ENCODE measurements at regions not wholly inside any gene's neighbourhood (a gene's known extent, or its start where the extent isn't known, plus 50 kb on each side); places are given as distances from the start of the nearest gene placed in this dataset.

DNA sequence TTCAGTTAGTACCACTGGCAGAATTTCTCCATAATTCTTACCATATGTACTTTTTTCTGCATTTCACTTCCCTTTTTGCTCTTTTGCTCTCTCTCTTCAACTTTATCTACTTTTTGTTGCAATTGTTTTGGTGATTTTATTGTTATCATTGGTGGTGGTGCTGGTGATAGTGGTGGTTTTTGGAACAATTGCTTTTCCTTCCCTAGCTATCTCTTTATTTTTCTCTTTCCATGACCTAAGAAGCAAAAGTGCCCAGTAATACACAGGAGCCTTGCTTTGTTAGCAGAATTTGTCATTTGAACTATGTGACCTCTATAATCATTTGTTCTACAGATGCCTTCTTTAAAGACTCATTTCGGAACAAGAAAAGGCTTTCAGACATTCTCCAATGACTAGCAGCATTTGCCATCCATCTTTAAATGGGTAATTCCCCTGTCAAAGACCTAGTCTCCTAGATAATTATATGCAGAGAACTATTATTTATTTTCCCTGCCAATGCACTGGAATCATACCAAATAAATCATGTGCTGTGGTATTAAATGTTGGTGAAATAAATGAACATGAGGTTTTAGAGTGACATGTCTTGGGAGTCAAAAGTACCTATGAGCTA is 154.5 kb downstream of the GASK1B start:
- no peaks in the 10 kb centered on the region for H3K4me1 ChIP-seq (ENCODE audit: control insufficient read depth in 2 of 2, insufficient read depth in 2 of 2, low read length in 2 of 2)
- no peak overlapping the region for H2AFZ ChIP-seq (ENCODE audit: insufficient read depth, low read depth, low read length, poor library complexity, severe bottlenecking)
- no peak overlapping the region for H3K27ac Mint-ChIP-seq

DNA sequence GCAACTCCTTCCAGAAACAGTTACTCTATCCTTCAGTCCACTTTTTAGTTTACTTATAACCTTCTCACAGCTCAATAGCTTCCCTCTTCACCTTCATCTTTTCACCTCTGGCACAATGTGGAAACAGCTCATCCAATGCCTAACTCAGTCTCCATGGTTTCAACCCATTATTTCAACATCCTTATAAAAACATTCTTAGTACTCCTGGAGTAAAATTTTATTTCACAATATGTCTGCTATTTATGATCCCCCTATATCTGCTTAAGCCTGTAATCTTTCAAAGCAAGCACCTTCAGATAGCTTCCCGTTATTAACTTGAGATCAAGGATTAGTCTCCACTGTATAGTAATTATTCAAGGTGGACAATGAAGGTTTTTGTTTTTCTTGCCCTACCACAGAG is 156.3 kb downstream of the GASK1B start:
- H3K9me3 Mint-ChIP-seq (ENCODE audit: insufficient read depth): no peaks in the 10 kb centered on the region
- H3K4me2 ChIP-seq (replicated peaks; ENCODE audit: low read depth, low read length, poor library complexity, severe bottlenecking): no peak overlapping the region

More for the DNA sequence above, 154.5 kb downstream of the GASK1B start:
- WGBS (ENCODE audit: insufficient coverage): no CpG with 5 or more reads among the region's 1 CpG
- H3K4me3 Mint-ChIP-seq: no peak overlapping the region
- no peaks in the 10 kb centered on the region for H3K9me3 Mint-ChIP-seq (ENCODE audit: insufficient read depth)
- H3K9me3 ChIP-seq (ENCODE audit: control extremely low read depth in 1 of 3, control insufficient read depth in 2 of 3, insufficient read depth in 1 of 3, low read length in 2 of 3): no peaks in the 10 kb centered on the region
- no peaks in the 10 kb centered on the region for H4K20me1 ChIP-seq (ENCODE audit: control insufficient read depth, insufficient read depth, low read length, poor library complexity, severe bottlenecking)
- H3K4me2 ChIP-seq (replicated peaks; ENCODE audit: low read depth, low read length, poor library complexity, severe bottlenecking): no peak overlapping the region
- H3K27me3 ChIP-seq (replicated peaks in 1 of 4; ENCODE audit: control extremely low read depth in 1 of 4, control insufficient read depth in 3 of 4, insufficient read depth in 4 of 4, low read length in 3 of 4): no peaks in the 10 kb centered on the region
- no peaks in the 10 kb centered on the region for H3K79me2 ChIP-seq (ENCODE audit: control insufficient read depth, insufficient read depth, low read length)
- no peak for TF ChIP-seq EZH2 (IDR thresholded peaks at IDR 0.05; ENCODE audit: borderline replicate concordance, insufficient read depth, low read depth, low read length, poor library complexity, severe bottlenecking)
- no peak for TF ChIP-seq CTCF (IDR thresholded peaks at IDR 0.05)
- no peak overlapping the region for H3K27ac ChIP-seq (ENCODE audit: low read length in 2 of 2)
- no peaks in the 10 kb centered on the region for H3K27me3 Mint-ChIP-seq
- intact Hi-C loops (cut with micrococcal nuclease): no loop called here
- ATAC-seq (ENCODE audit: low read depth): no peak
- H3K4me1 Mint-ChIP-seq: no peaks in the 10 kb centered on the region
- H3K9ac ChIP-seq (ENCODE audit: low read length): no peak overlapping the region
- CTCF ChIA-PET: no interaction called here
- POLR2A ChIA-PET: no interaction called here
- no peaks in the 10 kb centered on the region for H3K36me3 ChIP-seq (replicated peaks in 1 of 2; ENCODE audit: control extremely low read depth in 1 of 2, control insufficient read depth in 1 of 2, extremely low read depth in 1 of 2, insufficient read depth in 2 of 2, low read length in 1 of 2)
- DNase-seq: no peak
- no peak overlapping the region for H3K4me3 ChIP-seq (ENCODE audit: control extremely low read depth in 1 of 5, extremely low read depth in 1 of 5, insufficient read depth in 1 of 5, low read depth in 2 of 5, low read length in 4 of 5)

More for the DNA sequence above, 156.3 kb downstream of the GASK1B start:
- no peak for TF ChIP-seq EZH2 (IDR thresholded peaks at IDR 0.05; ENCODE audit: borderline replicate concordance, insufficient read depth, low read depth, low read length, poor library complexity, severe bottlenecking)
- TF ChIP-seq CTCF (IDR thresholded peaks at IDR 0.05): no peak
- no peaks in the 10 kb centered on the region for H3K4me1 Mint-ChIP-seq
- Histone ChIP-seq H3K4me1 (ENCODE audit: control insufficient read depth in 2 of 2, insufficient read depth in 2 of 2, low read length in 2 of 2) (no peaks in the 10 kb centered on the region), H4K20me1 (ENCODE audit: control insufficient read depth, insufficient read depth, low read length, poor library complexity, severe bottlenecking) (no peaks in the 10 kb centered on the region), H3K27me3 (replicated peaks in 1 of 4; ENCODE audit: control extremely low read depth in 1 of 4, control insufficient read depth in 3 of 4, insufficient read depth in 4 of 4, low read length in 3 of 4) (no peaks in the 10 kb centered on the region), H3K9ac (ENCODE audit: low read length) (no peak overlapping the region), H2AFZ (ENCODE audit: insufficient read depth, low read depth, low read length, poor library complexity, severe bottlenecking) (no peak overlapping the region), H3K27ac (ENCODE audit: low read length in 2 of 2) (no peak overlapping the region), H3K4me3 (ENCODE audit: control extremely low read depth in 1 of 5, extremely low read depth in 1 of 5, insufficient read depth in 1 of 5, low read depth in 2 of 5, low read length in 4 of 5) (no peak overlapping the region), H3K79me2 (ENCODE audit: control insufficient read depth, insufficient read depth, low read length) (no peaks in the 10 kb centered on the region), H3K9me3 (ENCODE audit: control extremely low read depth in 1 of 3, control insufficient read depth in 2 of 3, insufficient read depth in 1 of 3, low read length in 2 of 3) (no peaks in the 10 kb centered on the region), H3K36me3 (replicated peaks in 1 of 2; ENCODE audit: control extremely low read depth in 1 of 2, control insufficient read depth in 1 of 2, extremely low read depth in 1 of 2, insufficient read depth in 2 of 2, low read length in 1 of 2) (no peaks in the 10 kb centered on the region)
- ChIA-PET CTCF (interaction anchor here (1.0 kb wide), 1 partner anchor 23 kb away, joined by 3 read pairs; no protein-coding TSS in a partner anchor), POLR2A (no interaction called here)
- H3K27me3 Mint-ChIP-seq: no peaks in the 10 kb centered on the region
- H3K27ac Mint-ChIP-seq: no peak overlapping the region
- ATAC-seq (ENCODE audit: low read depth): no peak
- intact Hi-C loops (cut with micrococcal nuclease): no loop called here
- WGBS (ENCODE audit: insufficient coverage): no CpG with 5 or more reads among the region's 1 CpG
- no peak for DNase-seq
- H3K4me3 Mint-ChIP-seq: no peak overlapping the region

All from B cell (primary cell).